ENCODE measurements at regions not wholly inside any gene's neighbourhood (a gene's known extent, or its start where the extent isn't known, plus 50 kb on each side); places are given as distances from the start of the nearest gene placed in this dataset.
A peak's percentile ranks its signal among the peaks of the same experiment; 100 is the strongest.

GRCh38 chrX:64842492-64842891 is 133.8 kb downstream of the ZC4H2 start:
- no peak for TF ChIP-seq CTCF (IDR thresholded peaks at IDR 0.05; ENCODE audit: low read length)
- TF ChIP-seq EZH2 (IDR thresholded peaks at IDR 0.05; ENCODE audit: borderline replicate concordance, low read length): no peak
- Histone ChIP-seq H3K9ac (ENCODE audit: low read length) (no peak overlapping the region), H3K4me1 (ENCODE audit: insufficient read depth, low read length, severe bottlenecking) (peaks cover 19% of the 10 kb centered on the region), H3K9me3 (ENCODE audit: low read length) (0 out of 2 replicates have a peak, but pooled peaks cover 7% of the 10 kb centered on the region), H3F3A (ENCODE audit: insufficient read depth, low read length) (0 out of 2 replicates have a peak, but pooled peaks cover 2% of the 10 kb centered on the region), H2AFZ (ENCODE audit: low read length) (no peak overlapping the region), H3K4me2 (ENCODE audit: low read length) (no peak overlapping the region), H3K27me3 (ENCODE audit: insufficient read depth, low read length) (no peaks in the 10 kb centered on the region), H3K9me2 (ENCODE audit: low read depth, low read length) (no peaks in the 10 kb centered on the region), H3K79me2 (ENCODE audit: insufficient read depth, low read length) (no peaks in the 10 kb centered on the region), H4K20me1 (ENCODE audit: insufficient read depth, low read length) (no peaks in the 10 kb centered on the region), H3K36me3 (ENCODE audit: insufficient read depth, low read length) (no peaks in the 10 kb centered on the region; the same call in 1 of the 2 replicates), H3K27ac (ENCODE audit: low read depth, low read length, poor library complexity, severe bottlenecking) (peak overlapping the region; percentile 98), H3K4me3 (ENCODE audit: low read depth, low read length, poor library complexity, severe bottlenecking) (no peak overlapping the region)

DNA sequence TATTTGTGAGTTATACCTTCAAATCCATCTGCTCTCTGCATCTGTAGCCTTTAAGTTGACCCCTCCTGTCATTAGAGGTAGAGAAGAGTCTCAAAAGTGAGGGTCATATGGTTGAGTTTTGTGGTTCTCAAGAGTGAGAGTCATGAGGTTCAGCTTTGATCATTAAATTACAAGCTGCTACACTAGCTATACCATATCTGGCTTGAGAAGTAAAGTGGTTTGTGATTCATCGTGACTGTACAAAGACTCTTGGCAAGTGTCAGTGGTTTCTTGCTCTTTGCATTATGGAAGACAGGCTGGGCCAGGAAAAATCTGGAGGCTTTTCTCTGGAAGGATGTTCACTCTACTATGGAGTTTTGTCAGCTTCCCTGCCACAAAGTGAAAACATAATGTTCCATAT is 170.6 kb downstream of the ZC4H2 start:
- Histone ChIP-seq H3K9me3 (ENCODE audit: low read length) (no peaks in the 10 kb centered on the region), H3K27me3 (ENCODE audit: insufficient read depth, low read length) (no peaks in the 10 kb centered on the region), H2AFZ (ENCODE audit: low read length) (no peak overlapping the region), H3K9ac (ENCODE audit: low read length) (no peak overlapping the region), H3F3A (ENCODE audit: insufficient read depth, low read length) (no peaks in the 10 kb centered on the region), H3K9me2 (ENCODE audit: low read depth, low read length) (no peaks in the 10 kb centered on the region), H3K4me3 (ENCODE audit: low read depth, low read length, poor library complexity, severe bottlenecking) (no peak overlapping the region), H3K4me1 (ENCODE audit: insufficient read depth, low read length, severe bottlenecking) (peaks cover 4% of the 10 kb centered on the region), H3K27ac (ENCODE audit: low read depth, low read length, poor library complexity, severe bottlenecking) (no peak overlapping the region), H4K20me1 (ENCODE audit: insufficient read depth, low read length) (no peaks in the 10 kb centered on the region), H3K79me2 (ENCODE audit: insufficient read depth, low read length) (no peaks in the 10 kb centered on the region), H3K4me2 (ENCODE audit: low read length) (no peak overlapping the region), H3K36me3 (ENCODE audit: insufficient read depth, low read length) (no peaks in the 10 kb centered on the region)
- TF ChIP-seq CTCF (IDR thresholded peaks at IDR 0.05; ENCODE audit: low read length) (no peak), EZH2 (IDR thresholded peaks at IDR 0.05; ENCODE audit: borderline replicate concordance, low read length) (no peak)

GRCh38 chrX:64792598-64793337 is 183.5 kb downstream of the ZC4H2 start:
- TF ChIP-seq CTCF (IDR thresholded peaks at IDR 0.05; ENCODE audit: low read length) (peak; percentile 13; the same call in 1 of the 2 replicates), EZH2 (IDR thresholded peaks at IDR 0.05; ENCODE audit: borderline replicate concordance, low read length) (no peak)
- Histone ChIP-seq H3K36me3 (ENCODE audit: insufficient read depth, low read length) (no peaks in the 10 kb centered on the region), H3K79me2 (ENCODE audit: insufficient read depth, low read length) (no peaks in the 10 kb centered on the region), H3K4me1 (ENCODE audit: insufficient read depth, low read length, severe bottlenecking) (no peaks in the 10 kb centered on the region), H3K27ac (ENCODE audit: low read depth, low read length, poor library complexity, severe bottlenecking) (no peak overlapping the region), H3K4me3 (ENCODE audit: low read depth, low read length, poor library complexity, severe bottlenecking) (no peak overlapping the region), H4K20me1 (ENCODE audit: insufficient read depth, low read length) (no peaks in the 10 kb centered on the region), H3K9me2 (ENCODE audit: low read depth, low read length) (no peaks in the 10 kb centered on the region), H3K9me3 (ENCODE audit: low read length) (no peaks in the 10 kb centered on the region), H3F3A (ENCODE audit: insufficient read depth, low read length) (no peaks in the 10 kb centered on the region), H3K27me3 (ENCODE audit: insufficient read depth, low read length) (no peaks in the 10 kb centered on the region), H2AFZ (ENCODE audit: low read length) (no peak overlapping the region), H3K9ac (ENCODE audit: low read length) (no peak overlapping the region), H3K4me2 (ENCODE audit: low read length) (no peak overlapping the region)
